HG02642 (cell line): ENCODE measurements at regions not wholly inside any gene's neighbourhood (a gene's known extent, or its start where the extent isn't known, plus 50 kb on each side); places are given as distances from the start of the nearest gene placed in this dataset.
"Not testable (repeated sequence)": the region's sequence is repeated elsewhere in the genome, so short reads cannot be mapped to it uniquely, and the experiment has no call there.

Experiments
- ATAC-seq: cut with Tn5 transposase; IDR thresholded peaks from one replicate; pipeline ENCODE4 v1.9.1; 2021; ENCODE audit warnings: mild to moderate bottlenecking; ENCODE audit not compliant: unreplicated experiment, poor library complexity

- ATAC-seq = no peak
Measured at GRCh38 chr6:50992704-50993625, 174.3 kb downstream of the TFAP2B start.

GRCh38 chr6:50993941-50994720, 175.5 kb downstream of the TFAP2B start:
- no peak for ATAC-seq

- ATAC-seq = no peak
Measured at GRCh38 chr6:50995036-50995435, 176.4 kb downstream of the TFAP2B start.

DNA sequence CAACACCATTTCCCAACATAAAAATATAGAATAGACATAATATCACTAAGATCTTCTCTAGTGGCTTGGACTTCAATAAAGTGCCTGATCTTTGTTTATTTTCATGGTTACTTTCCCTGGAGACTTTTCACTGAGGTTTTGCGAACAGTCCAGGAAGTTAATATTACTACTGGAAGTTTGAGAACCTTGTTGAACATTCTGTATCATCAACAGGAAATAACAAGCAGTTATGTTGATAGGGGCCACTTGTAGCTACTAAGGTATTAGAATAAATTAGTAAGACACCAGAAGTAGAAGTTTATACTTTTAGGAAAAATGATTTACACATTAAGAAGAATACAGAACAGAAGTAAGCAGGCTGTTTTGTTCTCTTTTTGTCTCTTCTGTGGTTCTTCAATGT, 180.2 kb downstream of the TFAP2B start:
- ATAC-seq = no peak

DNA sequence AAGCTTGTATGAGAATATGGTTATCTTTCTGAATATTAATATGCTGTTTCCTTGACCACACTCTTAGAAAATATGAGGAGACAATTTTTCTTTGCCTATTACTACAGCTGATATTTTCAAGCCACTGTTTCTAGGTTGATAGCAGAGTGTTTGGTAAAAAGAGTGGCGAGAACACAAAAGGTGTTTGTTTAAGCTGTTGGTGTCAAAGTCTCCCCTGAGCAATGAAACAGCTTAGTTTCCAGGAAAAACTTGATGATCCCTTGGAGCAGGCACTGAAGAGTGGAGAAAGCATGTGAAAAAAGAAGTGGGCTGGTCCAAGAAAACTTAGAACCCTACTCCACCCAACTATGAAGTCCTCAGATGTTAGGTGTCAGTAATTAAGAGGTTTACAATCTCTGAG, 182.7 kb downstream of the TFAP2B start:
- no peak for ATAC-seq

GRCh38 chr6:51004380-51004779, 185.7 kb downstream of the TFAP2B start:
- no peak for ATAC-seq

- no peak for ATAC-seq
Measured at GRCh38 chr6:51005779-51006178, 187.1 kb downstream of the TFAP2B start.

- ATAC-seq = no peak
Measured at GRCh38 chr6:51007237-51007636, 188.6 kb downstream of the TFAP2B start.

- ATAC-seq = not testable (repeated sequence)
Measured at GRCh38 chr6:51008693-51009092, 190.0 kb downstream of the TFAP2B start.

GRCh38 chr6:51013376-51013775, 194.7 kb downstream of the TFAP2B start:
- ATAC-seq = no peak

GRCh38 chr6:51015394-51015793, 196.7 kb downstream of the TFAP2B start:
- ATAC-seq = no peak

DNA sequence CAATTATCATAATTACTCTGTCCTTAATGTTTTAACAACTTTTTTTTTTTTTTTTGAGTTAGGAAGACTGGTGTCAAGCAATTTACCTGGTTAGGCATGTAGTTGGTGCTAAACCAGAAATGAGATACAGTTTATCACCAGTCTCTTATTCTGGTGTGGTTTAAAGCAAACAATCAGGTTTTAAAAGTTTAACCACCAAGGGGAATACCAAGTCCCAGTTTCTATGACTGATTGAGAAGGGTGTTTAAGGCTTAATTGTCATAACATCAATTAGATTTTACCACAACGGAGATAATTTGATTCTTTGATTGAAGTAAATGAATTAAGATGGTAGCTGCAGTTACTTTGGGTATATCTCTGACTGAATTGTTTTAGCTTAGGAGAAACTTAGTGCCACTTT, 197.8 kb downstream of the TFAP2B start:
- no peak for ATAC-seq

DNA sequence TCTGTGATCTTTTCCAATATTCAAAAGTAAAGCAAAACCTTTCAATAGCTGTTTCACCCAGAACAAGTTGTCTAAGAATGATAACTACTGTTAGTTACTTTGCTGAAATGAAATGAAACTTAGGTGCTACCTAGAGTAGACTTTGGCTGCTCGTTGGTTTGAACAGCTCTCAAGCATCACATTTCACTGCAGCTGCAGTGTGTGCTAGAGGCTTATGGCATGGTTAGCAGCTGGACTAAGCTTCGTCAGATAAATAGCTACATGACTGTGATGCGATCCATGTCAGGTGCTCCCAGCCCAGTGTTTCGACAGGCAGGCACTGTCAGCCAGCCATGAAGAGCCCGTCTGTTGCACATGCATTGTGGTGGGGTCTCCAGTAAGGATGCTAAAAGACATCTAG, 201.1 kb downstream of the TFAP2B start:
- ATAC-seq = no peak

- ATAC-seq = no peak
Measured at GRCh38 chr6:51021171-51021570, 202.5 kb downstream of the TFAP2B start.

GRCh38 chr6:51024126-51024525, 205.5 kb downstream of the TFAP2B start:
- ATAC-seq = no peak

- ATAC-seq = no peak
Measured at GRCh38 chr6:51025082-51025777, 206.6 kb downstream of the TFAP2B start.

GRCh38 chr6:51027283-51028065, 208.8 kb downstream of the TFAP2B start:
- ATAC-seq = no peak

DNA sequence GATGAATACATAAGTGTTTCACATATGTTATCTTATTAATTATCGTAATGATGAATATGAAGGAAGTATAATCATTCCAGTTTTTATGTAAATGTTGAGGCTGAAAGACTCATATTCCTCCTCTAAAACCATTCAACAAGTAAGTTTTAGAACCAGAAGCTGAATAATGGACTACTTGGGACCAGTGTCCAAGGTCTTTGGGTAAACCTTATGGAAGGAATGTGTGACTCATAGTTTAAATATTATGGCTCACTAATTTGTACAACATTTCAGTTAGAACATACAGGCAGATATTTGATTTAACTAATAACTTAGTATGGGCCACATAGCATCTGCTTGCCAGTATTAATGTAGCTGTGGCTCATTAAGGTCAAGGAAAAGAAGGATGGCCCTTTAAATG, 209.6 kb downstream of the TFAP2B start:
- no peak for ATAC-seq

GRCh38 chr6:51029561-51029960, 210.9 kb downstream of the TFAP2B start:
- no peak for ATAC-seq

- ATAC-seq = no peak
Measured at GRCh38 chr6:51045548-51045947, 226.9 kb downstream of the TFAP2B start.
